Limb (tissue), 2 donors: ENCODE measurements at regions not wholly inside any gene's neighbourhood (a gene's known extent, or its start where the extent isn't known, plus 50 kb on each side); places are given as distances from the start of the nearest gene placed in this dataset.
"Not testable (repeated sequence)": the region's sequence is repeated elsewhere in the genome, so short reads cannot be mapped to it uniquely, and the experiment has no call there.

Experiments used
- DNase-seq, 2 donors: peaks; one replicate each; pipeline ENCODE4 v3.0.0-alpha.2; 2016; ENCODE audit errors: extremely low spot score in 2 of 2

DNA sequence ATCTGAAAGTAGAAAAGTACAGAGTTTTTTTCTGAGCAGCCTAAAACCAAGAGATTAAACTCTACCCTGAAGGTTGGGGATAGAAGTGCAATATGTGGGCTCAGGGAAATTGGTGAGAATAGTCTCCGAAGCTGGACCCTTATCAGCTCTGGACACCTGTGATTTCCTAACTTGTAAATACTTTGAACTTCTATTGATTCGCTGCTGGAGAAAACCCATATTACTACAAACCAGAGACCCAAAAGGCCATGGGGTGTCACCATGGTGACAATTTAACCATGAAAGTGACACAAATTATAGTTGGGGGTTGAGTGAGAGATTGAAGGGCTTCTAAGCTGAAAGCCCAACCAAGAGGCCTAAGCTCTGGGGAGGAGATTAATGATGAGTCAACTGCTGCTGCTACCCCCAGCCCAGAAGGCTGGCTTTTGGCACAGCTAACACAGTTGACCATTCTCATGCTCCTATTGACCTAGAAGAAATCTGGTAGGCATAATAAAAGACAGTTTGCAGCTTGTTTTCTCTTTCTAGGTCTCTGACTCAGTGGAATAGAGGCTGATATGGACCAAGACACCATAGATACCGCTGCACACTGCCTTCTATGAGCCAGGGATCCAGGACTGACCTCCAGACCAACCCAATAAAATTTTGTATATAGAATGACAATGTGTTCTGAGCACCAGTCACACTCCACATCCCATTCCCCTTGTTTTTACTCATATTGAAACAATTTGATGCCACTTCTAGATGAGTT, 131.9 kb upstream of the FNDC3A start:
- DNase-seq, result no peak

DNA sequence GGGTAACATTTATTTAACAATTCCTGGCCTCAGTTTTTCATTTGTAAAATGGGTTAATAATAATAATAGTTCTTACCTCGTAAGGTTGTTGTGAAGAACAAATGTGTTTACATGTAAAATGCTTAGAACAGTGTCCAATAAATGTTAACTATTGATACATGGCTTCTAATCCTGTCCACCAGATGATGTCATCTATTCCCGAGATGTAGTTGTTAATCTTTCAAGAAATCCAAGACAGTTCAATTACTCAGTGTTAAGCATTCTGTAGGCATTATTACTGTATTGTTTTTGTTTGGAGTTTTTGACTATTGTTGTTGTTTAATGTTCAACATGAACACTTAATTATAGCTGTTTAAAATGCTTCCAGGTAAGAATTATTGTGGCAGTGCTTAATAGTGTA, 131.0 kb upstream of the FNDC3A start:
- DNase-seq, result no peak

DNA sequence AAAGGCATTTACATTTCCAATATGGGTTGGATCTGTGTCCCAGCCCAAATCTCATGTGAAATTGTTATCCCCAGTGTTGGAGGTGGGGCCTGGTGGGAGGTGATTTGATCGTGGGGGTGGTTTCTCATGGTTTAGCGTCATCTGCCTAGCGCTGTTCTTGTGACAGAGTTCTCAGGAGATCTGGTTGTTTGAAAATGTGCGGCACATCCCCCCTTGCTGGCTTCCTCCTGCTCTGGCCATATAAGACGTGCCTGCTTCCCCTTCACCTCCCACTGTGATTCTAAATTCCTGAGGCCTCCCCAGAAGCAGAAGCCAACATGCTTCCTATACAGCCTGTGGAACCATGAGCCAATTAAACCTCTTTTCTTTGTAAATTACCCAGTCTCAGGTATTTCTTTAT, 126.2 kb upstream of the FNDC3A start:
- DNase-seq, result no peak

DNA sequence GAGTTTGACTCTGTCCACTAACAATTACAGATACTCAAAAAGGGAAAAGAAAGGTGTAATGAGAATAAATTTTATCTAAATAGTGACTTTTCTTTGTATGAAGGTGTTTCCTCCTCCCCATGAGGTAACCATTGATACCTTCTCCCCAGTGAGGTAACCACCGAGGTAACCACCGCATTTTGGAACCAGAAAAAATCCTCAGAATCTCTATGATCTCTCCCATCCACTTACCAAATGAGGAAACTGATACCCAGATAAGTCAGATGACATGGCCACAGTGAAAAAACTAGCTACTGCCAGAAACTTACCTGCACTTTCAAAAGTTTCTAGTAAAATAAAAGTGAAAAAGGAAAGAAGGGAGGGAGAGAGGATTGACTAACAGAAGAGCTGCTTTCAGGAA, 124.0 kb upstream of the FNDC3A start:
- no peak for DNase-seq

DNA sequence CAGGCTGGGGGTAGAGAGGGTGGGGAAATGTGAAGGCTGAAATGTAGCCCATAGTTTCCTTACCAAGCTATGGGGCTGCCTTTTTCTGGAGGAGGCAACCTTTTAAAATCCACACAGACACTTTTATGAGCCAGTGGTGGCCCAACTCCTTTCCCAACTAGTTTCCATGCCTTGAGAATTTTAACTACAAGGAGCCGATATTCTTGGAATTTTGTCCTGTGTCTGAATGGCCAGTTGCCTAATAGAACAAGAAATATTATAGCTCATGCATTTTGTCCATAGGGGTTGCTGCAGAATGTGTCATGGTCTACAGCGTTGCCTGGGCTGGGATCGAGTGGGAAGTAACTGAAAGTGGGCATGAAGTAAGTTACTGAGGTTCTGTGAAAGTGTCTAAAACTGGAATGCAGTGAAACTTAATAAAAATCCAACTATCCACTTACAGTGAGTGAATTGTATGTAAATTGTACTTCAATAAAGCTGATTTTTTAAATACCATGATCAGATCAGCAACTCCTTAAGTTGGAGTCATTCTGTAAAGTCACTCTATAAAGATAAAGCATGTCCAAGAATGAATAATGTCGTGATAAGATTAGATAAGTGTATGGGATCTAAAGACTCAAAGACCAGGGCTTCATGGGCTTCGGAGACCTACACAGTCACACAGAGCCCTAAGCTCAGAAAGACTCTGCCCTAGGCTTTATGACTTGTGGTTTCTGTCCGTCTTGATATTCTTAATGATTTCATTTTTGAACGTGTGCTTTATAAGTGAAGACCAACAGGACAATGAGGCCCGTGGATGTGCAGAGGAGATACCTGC, 122.6 kb upstream of the FNDC3A start:
- no peak for DNase-seq

DNA sequence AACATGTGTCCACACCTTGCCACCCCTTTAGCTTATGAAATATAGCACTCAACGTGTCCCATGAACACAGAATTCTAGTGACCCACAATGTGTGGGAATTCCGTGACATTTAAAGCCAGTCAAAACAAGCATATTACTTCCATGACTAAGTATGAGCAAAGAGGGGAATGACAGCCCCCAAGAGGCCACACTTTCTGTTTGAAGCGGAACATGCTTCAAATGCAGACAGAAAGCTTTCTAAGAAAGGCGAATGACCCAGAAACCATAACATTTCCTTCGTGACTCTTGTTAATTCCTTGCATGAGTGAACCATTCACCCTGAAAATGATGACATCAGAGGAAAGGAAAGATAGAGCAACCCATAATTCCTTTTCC, 122.0 kb upstream of the FNDC3A start:
- no peak for DNase-seq

DNA sequence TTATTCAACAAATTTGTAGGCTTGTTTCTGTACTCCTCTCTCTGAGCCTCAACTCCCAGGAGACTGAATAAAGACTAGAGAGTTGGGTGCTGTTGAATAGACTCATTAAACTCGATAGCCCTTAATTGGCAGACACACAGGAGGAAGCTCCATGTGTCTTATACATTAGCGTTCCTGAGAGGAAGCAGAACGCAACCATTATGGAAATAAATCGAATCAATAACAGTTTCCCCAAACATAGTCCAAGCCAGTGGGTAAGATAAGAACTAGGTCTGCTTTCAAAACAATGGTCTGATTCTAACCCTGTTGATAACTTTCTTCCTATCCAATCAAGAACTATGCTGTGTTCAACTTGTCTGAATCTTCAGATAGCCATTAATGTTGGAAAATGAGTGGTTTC, 118.1 kb upstream of the FNDC3A start:
- DNase-seq, result no peak

DNA sequence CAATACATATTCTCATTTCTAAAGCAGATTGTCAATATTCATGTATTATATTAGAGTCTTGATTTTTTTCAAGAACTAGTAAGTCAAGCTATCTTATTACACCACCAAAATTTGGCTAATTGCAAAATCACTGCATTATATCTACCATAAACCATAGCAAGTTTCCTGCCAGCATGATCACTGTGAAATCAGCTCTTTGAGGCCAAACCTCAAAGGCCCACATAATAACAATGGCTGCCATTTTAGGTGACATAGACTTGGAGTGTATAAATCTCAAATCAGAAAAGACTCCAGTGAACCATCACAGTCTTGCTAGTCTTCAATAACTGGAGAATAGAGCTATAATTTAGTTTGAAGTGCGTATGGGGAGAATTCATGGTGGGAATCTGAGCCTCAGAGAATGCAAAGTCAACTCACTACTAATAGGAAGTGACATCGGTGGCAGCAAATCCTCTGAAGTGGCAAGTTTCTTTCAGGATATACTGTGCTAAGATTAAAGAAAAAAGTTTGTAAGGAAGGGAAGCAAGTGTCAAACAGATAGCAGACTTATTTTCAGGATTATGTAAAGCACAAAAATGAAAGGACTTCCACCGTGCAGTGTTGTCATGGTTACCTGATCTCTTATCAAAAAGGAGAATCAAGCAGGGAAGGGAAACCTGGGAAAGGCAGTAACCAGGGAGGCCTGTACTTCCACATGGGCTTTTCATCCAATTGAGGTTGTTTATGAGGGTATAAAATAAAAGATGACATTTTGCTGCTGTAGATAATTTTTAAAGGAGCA, 117.4 kb upstream of the FNDC3A start:
- DNase-seq, result no peak

DNA sequence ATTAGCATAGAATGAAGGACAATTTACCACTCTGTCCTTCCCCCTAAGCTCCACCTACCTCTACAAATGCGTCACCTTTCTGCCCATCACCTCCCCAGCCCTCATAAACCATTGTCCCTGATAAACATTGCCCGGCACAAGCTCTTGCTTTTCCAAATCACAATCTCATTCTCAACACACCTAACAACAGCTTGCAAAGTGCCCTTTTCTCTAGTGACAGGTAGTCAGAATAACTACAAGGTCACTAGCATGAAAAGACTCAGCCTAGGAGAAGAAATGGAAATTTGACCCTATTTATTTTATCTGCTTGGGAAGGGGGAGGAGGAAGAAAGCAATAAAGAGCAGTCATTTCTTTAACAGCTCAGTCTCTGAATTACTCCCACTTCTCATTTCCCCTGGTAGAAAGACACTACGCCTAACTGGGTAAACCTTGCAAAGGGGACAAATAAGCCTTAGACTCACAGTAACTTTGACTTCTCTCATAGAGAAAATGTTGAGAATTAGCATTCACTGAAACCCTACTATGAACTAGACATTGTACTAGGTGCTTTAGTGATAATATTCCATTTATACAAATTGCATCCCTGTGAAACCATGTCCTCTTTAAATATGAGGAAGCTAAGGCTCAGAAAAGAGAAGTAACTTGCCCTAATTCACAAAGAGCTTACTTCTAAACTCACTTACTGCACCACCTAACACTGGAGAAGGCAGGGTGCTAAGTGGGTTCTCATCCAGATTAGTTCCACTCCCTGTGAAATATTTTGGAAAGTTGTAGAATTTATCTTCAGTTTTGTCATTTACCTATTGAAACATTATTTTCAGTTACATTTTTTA, 116.2 kb upstream of the FNDC3A start:
- no peak for DNase-seq

DNA sequence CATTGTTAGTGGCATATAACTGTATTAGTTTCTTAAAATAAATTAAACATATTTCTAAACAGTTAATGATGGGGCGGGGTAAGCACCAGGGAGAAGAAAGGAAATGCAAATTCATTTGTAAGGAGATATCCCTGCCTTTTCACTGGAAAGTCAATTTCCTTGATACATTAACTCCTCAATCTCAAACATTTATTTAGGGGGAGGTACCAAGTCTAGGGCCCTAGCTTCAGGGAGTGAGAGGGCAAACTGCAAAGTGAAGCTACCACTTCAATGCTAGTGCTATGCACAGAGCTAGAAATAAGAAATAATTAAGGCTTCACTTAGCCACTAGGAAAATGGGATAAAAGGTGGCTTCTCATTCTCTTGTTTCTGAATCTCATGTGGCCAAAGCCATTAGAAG, 115.3 kb upstream of the FNDC3A start:
- no peak for DNase-seq

DNA sequence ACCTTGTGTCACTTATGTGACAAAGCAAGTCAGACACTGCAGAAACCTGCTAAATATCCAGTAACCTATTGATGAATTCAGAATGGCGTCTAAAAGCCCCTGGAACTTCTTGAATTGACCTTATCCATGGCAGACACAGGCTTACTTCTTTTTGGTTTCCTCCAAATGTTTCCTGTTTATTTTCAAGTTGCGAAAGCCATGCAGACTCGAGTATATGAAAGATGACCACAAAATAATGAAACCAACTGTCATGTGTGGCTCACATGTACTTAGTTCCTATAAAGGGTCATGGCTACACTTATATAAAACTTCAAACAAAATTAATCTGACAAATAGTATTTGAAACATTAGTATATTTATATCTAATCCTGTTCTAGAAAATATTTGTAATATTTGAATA, 113.1 kb upstream of the FNDC3A start:
- DNase-seq, result no peak

DNA sequence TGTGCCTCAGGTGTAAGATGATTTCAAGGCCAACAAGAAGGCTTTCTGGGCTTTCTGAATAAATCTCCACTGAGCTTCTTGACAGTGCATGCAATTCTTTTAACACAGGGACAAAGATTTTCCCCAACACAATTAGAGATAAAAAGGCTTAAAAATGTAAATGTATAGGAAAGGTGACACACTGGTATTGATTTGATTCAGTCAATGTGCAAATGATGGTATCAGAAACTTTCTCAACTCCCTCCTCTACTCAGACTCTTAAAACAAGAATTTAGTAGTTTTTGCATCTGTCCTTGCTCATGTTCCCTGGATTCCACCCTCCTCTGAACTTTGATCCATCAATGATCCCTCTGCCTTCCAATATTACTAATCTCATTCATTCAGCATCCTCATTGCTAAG, 111.6 kb upstream of the FNDC3A start:
- DNase-seq, result no peak

DNA sequence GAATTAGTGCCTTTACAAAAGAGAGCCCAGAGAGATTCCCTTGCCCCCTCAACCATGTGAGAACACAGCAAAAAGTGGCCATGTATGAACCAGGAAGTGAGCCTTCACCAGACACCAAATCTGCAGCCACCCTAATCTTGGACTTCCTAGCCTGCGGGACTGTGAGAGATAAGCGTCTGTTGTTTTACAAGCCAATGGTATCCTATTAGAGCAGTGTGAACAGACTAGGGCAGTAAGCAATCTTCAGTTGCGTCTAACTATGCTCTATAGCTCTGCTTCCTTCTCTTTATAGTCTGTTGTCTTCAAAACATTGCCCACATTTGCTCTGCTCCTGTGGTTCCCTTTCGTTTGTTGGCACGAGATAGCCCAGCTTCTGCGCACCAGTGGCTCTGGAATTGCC, 109.5 kb upstream of the FNDC3A start:
- DNase-seq, result no peak

DNA sequence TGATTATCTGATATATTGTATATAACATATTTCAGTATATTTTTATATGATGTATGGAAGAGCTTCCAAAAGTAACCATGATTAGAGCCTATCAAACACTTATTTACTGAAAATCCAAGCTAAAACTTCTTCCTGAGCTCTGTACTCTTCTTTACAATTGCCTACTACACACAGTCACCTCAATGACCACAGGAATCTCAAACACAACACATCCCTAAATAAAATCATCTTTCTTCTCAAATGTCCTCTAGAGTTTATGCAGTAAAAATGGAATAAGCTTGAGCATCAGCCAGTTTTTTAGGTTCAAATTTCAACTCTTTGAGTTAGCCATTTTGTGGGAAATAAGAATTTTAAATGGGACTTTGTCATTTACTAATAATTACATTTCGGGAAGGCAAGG, 102.6 kb upstream of the FNDC3A start:
- DNase-seq, result no peak

DNA sequence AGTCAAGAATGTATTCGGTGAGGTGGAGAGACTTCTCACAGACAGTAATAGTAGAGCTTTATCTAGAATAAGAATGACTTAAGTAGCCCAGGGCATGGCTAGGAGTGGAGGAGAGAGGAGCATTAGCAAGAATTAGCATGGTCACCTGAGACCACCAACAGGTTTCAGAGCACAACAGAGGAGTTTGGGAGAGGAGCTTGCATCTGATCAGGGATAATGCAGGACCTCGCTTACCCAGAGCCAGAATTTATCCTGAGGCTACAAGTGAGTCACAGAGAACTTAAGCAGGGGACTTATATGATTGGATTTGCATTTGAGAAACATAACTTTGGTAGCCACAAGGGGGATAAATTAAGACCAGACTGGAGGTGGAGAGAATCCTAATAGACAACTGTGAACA, 102.1 kb upstream of the FNDC3A start:
- no peak for DNase-seq

DNA sequence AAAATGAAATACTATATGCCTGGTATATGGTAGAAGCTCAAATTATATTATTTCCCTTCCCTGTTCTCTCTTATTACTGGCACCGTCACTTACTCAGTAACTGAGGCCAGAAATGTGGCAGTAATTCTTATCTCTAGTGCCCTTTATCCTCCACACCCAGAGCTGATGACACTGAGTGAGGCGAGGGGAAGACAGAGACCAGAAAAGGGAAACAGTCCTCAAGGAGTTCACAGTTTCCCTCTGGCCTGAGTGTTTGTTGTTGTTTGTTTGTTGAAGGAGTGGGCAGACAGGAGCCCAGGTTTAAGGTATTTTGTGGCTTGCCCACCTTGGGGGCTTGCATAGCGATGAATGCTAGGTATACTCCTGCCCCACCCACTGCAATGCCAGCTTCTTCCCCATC, 101.5 kb upstream of the FNDC3A start:
- DNase-seq, result no peak

DNA sequence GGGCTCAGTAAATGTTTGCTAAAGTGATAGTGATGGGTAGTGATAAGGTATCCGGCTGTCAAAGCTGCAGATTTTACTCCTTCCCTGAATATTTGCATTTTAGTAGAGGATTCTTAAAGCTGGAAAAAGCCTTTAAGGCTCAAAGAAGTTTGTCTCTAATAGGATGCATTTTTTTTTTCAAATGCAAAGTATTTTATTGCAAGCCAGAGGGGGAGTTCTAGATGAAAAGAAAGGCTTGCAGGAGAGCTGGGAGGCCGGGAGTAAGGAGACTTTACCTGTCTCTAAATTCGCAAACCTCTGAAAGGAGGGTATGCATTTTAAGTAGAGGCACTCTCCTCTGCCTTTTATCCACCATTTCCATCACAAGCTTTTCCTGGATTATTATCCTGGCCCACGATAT, 100.7 kb upstream of the FNDC3A start:
- DNase-seq, result no peak

DNA sequence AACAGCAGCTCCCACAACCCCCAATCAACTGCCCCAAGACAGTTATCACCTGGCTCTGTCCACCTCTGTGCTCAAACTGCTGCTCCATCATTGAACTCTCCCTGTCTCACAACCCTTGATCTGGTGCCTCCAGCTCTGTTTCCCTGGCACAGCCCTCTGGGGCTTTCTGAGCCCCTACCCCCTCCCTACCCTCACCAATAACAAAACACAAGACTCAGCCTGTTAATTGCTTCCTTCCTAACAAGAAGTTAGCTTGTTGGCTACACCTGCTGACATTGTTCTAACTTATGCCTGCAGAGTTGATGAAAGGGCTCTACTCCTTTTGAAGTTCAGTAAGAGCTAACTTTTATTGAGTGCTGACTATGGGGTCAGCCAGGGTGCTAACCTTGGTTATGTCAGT, 99.4 kb upstream of the FNDC3A start:
- DNase-seq, result no peak

DNA sequence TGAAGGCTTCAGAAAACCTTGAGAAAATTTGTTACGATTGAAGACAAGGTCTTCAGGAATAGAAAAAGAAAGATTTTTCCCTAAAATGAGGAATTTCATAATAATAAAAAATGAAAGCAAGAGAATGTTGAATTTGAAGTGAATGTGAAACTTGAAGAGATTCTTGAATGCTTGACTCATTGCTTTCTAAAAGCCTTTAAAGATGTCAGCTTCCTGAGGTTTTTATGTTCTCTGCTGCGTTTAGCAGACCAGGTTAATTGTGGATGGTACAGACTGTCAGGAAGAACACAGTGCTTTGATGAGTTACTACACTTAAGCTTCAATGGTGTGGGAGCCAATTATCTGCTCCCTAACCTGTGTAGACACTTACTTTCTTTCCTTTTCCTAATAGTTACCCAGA, 96.3 kb upstream of the FNDC3A start:
- no peak for DNase-seq

DNA sequence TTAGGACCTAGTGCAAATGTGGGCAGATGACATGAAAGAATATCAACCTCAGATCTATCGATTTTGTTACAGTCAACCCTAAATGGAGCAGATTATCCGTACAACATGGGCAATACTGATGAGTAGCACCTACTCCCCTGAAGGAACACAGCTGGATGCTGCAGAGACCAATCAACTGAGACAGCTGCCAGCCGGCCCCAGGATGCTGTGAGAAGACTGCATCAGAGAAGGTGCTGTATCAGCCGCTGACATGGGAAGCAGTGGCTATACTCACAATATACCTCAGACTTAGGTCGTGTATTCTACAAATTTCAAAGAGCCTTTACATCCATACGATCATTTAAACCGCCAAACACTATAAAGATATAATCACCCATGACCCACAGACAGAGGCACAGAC, 95.9 kb upstream of the FNDC3A start:
- no peak for DNase-seq

DNA sequence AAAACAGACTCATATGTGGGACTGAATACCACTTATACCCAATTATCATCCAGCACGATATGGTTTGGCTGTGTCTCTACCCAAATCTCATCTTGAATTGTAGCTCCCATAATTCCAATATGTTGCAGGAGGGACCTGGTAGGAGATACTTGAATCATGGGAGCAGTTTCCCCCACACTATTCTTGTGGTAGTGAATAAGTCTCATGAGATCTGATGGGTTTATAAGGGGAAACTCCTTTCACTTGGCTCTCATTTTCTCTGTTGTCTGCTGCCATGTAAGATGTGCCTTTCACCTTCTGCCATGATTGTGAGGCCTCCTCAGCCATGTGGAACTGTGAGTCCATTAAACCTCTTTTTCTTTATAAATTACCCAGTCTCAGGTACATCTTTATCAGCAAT, 91.9 kb upstream of the FNDC3A start:
- DNase-seq, result not testable (repeated sequence)

DNA sequence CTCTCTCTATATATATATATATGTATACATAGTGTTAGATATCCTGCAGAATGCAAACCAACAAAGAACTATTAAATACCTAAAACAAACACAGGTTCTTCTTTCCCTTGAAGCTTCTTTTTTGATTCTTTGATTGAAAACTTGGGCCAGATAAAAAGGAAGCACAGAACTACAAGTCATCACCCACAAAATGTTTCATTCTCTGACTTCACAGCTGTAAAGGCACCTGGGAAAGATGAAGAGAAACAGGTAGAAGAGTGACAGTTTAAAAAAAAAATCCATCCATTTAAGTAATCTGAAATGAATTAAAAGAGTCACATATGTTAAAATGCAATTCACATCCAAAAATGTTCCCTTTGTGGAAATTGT, 90.7 kb upstream of the FNDC3A start:
- DNase-seq, result no peak
